BLaER1 treated with 17β-estradiol and CSF1 and Interleukin-3, amounts not matched to agents 10 nM and 100 nM (cell line): ENCODE measurements at regions not wholly inside any gene's neighbourhood (a gene's known extent, or its start where the extent isn't known, plus 50 kb on each side); places are given as distances from the start of the nearest gene placed in this dataset.
"Not testable (repeated sequence)": the region's sequence is repeated elsewhere in the genome, so short reads cannot be mapped to it uniquely, and the experiment has no call there.

Experiments
- H3K27ac ChIP-seq, 11 experiments: shearing (Covaris generic); formaldehyde crosslinking; 2 replicates each; pipeline ENCODE4 v1.8.1; 2022
- H3K27me3 ChIP-seq, 11 experiments: shearing (Covaris generic); formaldehyde crosslinking; 2 replicates each; pipeline ENCODE4 v1.8.1; 2022
- H3K36me3 ChIP-seq, 11 experiments: shearing (Covaris generic); formaldehyde crosslinking; 2 replicates each; pipeline ENCODE4 v1.8.1; 2022
- H3K4me1 ChIP-seq, 10 experiments: shearing (Covaris generic); formaldehyde crosslinking; 2 replicates each; pipeline ENCODE4 v1.8.1; 2022
- H3K4me2 ChIP-seq, 11 experiments: shearing (Covaris generic); formaldehyde crosslinking; 2 replicates each; pipeline ENCODE4 v1.8.1; 2022
- H3K4me3 ChIP-seq, 10 experiments: shearing (Covaris generic); formaldehyde crosslinking; 2 replicates each; pipeline ENCODE4 v1.8.1; 2022
- H3K9ac ChIP-seq, 11 experiments: shearing (Covaris generic); formaldehyde crosslinking; 2 replicates each; pipeline ENCODE4 v1.8.1; 2022
- H3K9me3 ChIP-seq, 11 experiments: shearing (Covaris generic); formaldehyde crosslinking; replicated peaks in 1 of 11; 2 replicates each; pipeline ENCODE4 v1.8.1; 2022
- H4K20me1 ChIP-seq, 11 experiments: shearing (Covaris generic); formaldehyde crosslinking; 2 replicates each; pipeline ENCODE4 v1.8.1; 2022
- Cebpa-rat ChIP-seq, 11 experiments: shearing (Covaris generic); IDR thresholded peaks; 2 replicates each; pipeline ENCODE4 v1.8.1; 2022

- H3K36me3 ChIP-seq = no peaks in the 10 kb centered on the region
- H3K4me3 ChIP-seq = no peak overlapping the region
- no peak overlapping the region for H3K27ac ChIP-seq
- no peaks in the 10 kb centered on the region for H4K20me1 ChIP-seq
- H3K9ac ChIP-seq = no peak overlapping the region
- no peaks in the 10 kb centered on the region for H3K9me3 ChIP-seq
- H3K4me2 ChIP-seq = no peak overlapping the region
- H3K27me3 ChIP-seq = no peaks in the 10 kb centered on the region
- no peaks in the 10 kb centered on the region for H3K4me1 ChIP-seq
- no peak for TF ChIP-seq Cebpa-rat (IDR thresholded peaks at IDR 0.05)
Measured at GRCh38 chr2:2582998-2583545, 252.0 kb upstream of the MYT1L start.

GRCh38 chr2:2581331-2582159, 250.5 kb upstream of the MYT1L start:
- no peak overlapping the region for H3K4me2 ChIP-seq
- no peaks in the 10 kb centered on the region for H4K20me1 ChIP-seq
- no peak overlapping the region for H3K9ac ChIP-seq
- no peak for TF ChIP-seq Cebpa-rat (IDR thresholded peaks at IDR 0.05)
- no peaks in the 10 kb centered on the region for H3K9me3 ChIP-seq
- no peak overlapping the region for H3K27ac ChIP-seq
- no peaks in the 10 kb centered on the region for H3K27me3 ChIP-seq
- H3K4me1 ChIP-seq = no peaks in the 10 kb centered on the region
- no peaks in the 10 kb centered on the region for H3K36me3 ChIP-seq
- no peak overlapping the region for H3K4me3 ChIP-seq

- not testable (repeated sequence) for H3K4me1 ChIP-seq, H3K4me3 ChIP-seq, H3K9ac ChIP-seq, H3K4me2 ChIP-seq, H3K36me3 ChIP-seq, H3K9me3 ChIP-seq, H4K20me1 ChIP-seq, H3K27ac ChIP-seq, H3K27me3 ChIP-seq
Measured at GRCh38 chr2:2580841-2581240, 249.8 kb upstream of the MYT1L start.

- Histone ChIP-seq H3K4me3 (no peak overlapping the region), H3K9me3 (no peaks in the 10 kb centered on the region), H3K36me3 (no peaks in the 10 kb centered on the region), H3K9ac (no peak overlapping the region), H3K27me3 (no peaks in the 10 kb centered on the region), H3K4me2 (no peak overlapping the region), H3K27ac (no peak overlapping the region), H3K4me1 (no peaks in the 10 kb centered on the region), H4K20me1 (no peaks in the 10 kb centered on the region)
- TF ChIP-seq Cebpa-rat (IDR thresholded peaks at IDR 0.05) = no peak
Measured at GRCh38 chr2:2580341-2580740, 249.3 kb upstream of the MYT1L start.

GRCh38 chr2:2579814-2580213, 248.7 kb upstream of the MYT1L start:
- TF ChIP-seq Cebpa-rat (IDR thresholded peaks at IDR 0.05) = no peak
- no peaks in the 10 kb centered on the region for H3K9me3 ChIP-seq
- H3K4me1 ChIP-seq = no peaks in the 10 kb centered on the region
- no peak overlapping the region for H3K9ac ChIP-seq
- no peaks in the 10 kb centered on the region for H4K20me1 ChIP-seq
- no peak overlapping the region for H3K4me2 ChIP-seq
- no peaks in the 10 kb centered on the region for H3K36me3 ChIP-seq
- no peaks in the 10 kb centered on the region for H3K27me3 ChIP-seq
- H3K4me3 ChIP-seq = no peak overlapping the region
- H3K27ac ChIP-seq = no peak overlapping the region

GRCh38 chr2:2577407-2577831, 246.3 kb upstream of the MYT1L start:
- Histone ChIP-seq H3K27me3 (no peaks in the 10 kb centered on the region), H3K4me1 (no peaks in the 10 kb centered on the region), H3K4me3 (no peak overlapping the region), H3K9ac (no peak overlapping the region), H3K36me3 (no peaks in the 10 kb centered on the region), H3K4me2 (no peak overlapping the region), H4K20me1 (no peaks in the 10 kb centered on the region), H3K27ac (no peak overlapping the region), H3K9me3 (peaks cover 0 to 17% (median 11%) of the 10 kb centered on the region in 11 experiments; a peak in 15 of 22 replicates)
- TF ChIP-seq Cebpa-rat (IDR thresholded peaks at IDR 0.05) = no peak

- Histone ChIP-seq H3K4me2 (no peak overlapping the region), H3K9me3 (peaks cover 0 to 18% (median 11%) of the 10 kb centered on the region in 11 experiments; a peak in 15 of 22 replicates), H3K9ac (no peak overlapping the region), H3K27me3 (no peaks in the 10 kb centered on the region), H3K27ac (no peak overlapping the region), H3K4me3 (no peak overlapping the region), H3K4me1 (no peaks in the 10 kb centered on the region), H4K20me1 (no peaks in the 10 kb centered on the region), H3K36me3 (no peaks in the 10 kb centered on the region)
- TF ChIP-seq Cebpa-rat (IDR thresholded peaks at IDR 0.05) = no peak
Measured at GRCh38 chr2:2575870-2576386, 244.9 kb upstream of the MYT1L start.

- peaks cover 0 to 18% (median 11%) of the 10 kb centered on the region in 11 experiments; a peak in 15 of 22 replicates for H3K9me3 ChIP-seq
- no peaks in the 10 kb centered on the region for H3K36me3 ChIP-seq
- H3K4me3 ChIP-seq = no peak overlapping the region
- H3K27me3 ChIP-seq = no peaks in the 10 kb centered on the region
- H3K9ac ChIP-seq = no peak overlapping the region
- TF ChIP-seq Cebpa-rat (IDR thresholded peaks at IDR 0.05) = no peak
- H4K20me1 ChIP-seq = no peaks in the 10 kb centered on the region
- no peaks in the 10 kb centered on the region for H3K4me1 ChIP-seq
- H3K4me2 ChIP-seq = no peak overlapping the region
- no peak overlapping the region for H3K27ac ChIP-seq
Measured at GRCh38 chr2:2575181-2575577, 244.1 kb upstream of the MYT1L start.

GRCh38 chr2:2574401-2575180, 243.5 kb upstream of the MYT1L start:
- H3K9me3 ChIP-seq = peaks cover 0 to 18% (median 11%) of the 10 kb centered on the region in 11 experiments; a peak in 15 of 22 replicates
- H3K4me1 ChIP-seq = no peaks in the 10 kb centered on the region
- no peak overlapping the region for H3K27ac ChIP-seq
- H3K36me3 ChIP-seq = no peaks in the 10 kb centered on the region
- TF ChIP-seq Cebpa-rat (IDR thresholded peaks at IDR 0.05) = no peak
- H3K27me3 ChIP-seq = no peaks in the 10 kb centered on the region
- H3K4me2 ChIP-seq = no peak overlapping the region
- H3K4me3 ChIP-seq = no peak overlapping the region
- H4K20me1 ChIP-seq = no peaks in the 10 kb centered on the region
- no peak overlapping the region for H3K9ac ChIP-seq
